ENCODE measurements at regions not wholly inside any gene's neighbourhood (a gene's known extent, or its start where the extent isn't known, plus 50 kb on each side); places are given as distances from the start of the nearest gene placed in this dataset.

DNA sequence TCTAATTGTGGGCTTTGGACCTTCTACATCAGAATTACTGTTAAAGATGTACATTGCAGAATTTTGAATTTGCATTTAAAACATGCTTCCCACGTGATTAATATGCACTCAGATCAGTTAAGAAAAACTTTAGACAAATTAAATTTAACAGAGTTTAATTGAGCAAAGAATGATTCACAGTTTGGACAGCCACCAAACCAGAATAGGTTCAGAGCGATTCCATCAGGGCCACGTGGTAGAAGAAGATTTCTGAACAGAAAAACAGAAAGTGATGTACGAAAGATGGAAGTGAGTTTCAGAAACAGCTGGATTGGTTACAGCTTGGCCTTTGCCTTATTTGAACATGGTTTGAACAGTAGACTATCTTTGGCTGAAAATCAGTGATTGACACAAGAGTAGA is 704.2 kb upstream of the MAP3K7 start:
- DNase-seq (ENCODE audit: low read depth in 1 of 2, low spot score in 1 of 2): no peak
- Histone ChIP-seq H3K27me3 (ENCODE audit: insufficient read depth, poor library complexity, severe bottlenecking) (no peaks in the 10 kb centered on the region), H3K4me3 (replicated peaks; ENCODE audit: insufficient read depth, low read length) (no peak overlapping the region), H3K27ac (replicated peaks) (no peak overlapping the region)
- TF ChIP-seq REST (IDR thresholded peaks at IDR 0.05; ENCODE audit: insufficient replicate concordance, low read depth) (no peak), POLR2AphosphoS5 (IDR thresholded peaks at IDR 0.05; ENCODE audit: low read depth) (no peak), SPI1 (IDR thresholded peaks at IDR 0.05; ENCODE audit: borderline replicate concordance, low read depth) (no peak), GABPA (IDR thresholded peaks at IDR 0.05; ENCODE audit: low read depth) (no peak)
- TF ChIP-seq, protein P1, sequence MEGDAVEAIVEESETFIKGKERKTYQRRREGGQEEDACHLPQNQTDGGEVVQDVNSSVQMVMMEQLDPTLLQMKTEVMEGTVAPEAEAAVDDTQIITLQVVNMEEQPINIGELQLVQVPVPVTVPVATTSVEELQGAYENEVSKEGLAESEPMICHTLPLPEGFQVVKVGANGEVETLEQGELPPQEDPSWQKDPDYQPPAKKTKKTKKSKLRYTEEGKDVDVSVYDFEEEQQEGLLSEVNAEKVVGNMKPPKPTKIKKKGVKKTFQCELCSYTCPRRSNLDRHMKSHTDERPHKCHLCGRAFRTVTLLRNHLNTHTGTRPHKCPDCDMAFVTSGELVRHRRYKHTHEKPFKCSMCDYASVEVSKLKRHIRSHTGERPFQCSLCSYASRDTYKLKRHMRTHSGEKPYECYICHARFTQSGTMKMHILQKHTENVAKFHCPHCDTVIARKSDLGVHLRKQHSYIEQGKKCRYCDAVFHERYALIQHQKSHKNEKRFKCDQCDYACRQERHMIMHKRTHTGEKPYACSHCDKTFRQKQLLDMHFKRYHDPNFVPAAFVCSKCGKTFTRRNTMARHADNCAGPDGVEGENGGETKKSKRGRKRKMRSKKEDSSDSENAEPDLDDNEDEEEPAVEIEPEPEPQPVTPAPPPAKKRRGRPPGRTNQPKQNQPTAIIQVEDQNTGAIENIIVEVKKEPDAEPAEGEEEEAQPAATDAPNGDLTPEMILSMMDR (IDR thresholded peaks at IDR 0.05; ENCODE audit: insufficient read depth, low read length): no peak

GRCh38 chr6:91288741-91289140 is 701.9 kb upstream of the MAP3K7 start:
- Histone ChIP-seq H3K27ac (replicated peaks) (no peak overlapping the region), H3K27me3 (ENCODE audit: insufficient read depth, poor library complexity, severe bottlenecking) (no peaks in the 10 kb centered on the region), H3K4me3 (replicated peaks; ENCODE audit: insufficient read depth, low read length) (no peak overlapping the region)
- TF ChIP-seq, protein P1 (IDR thresholded peaks at IDR 0.05; ENCODE audit: insufficient read depth, low read length): no peak
- no peak for TF ChIP-seq POLR2AphosphoS5 (IDR thresholded peaks at IDR 0.05; ENCODE audit: low read depth)
- no peak for TF ChIP-seq REST (IDR thresholded peaks at IDR 0.05; ENCODE audit: insufficient replicate concordance, low read depth)
- no peak for TF ChIP-seq SPI1 (IDR thresholded peaks at IDR 0.05; ENCODE audit: borderline replicate concordance, low read depth)
- no peak for TF ChIP-seq GABPA (IDR thresholded peaks at IDR 0.05; ENCODE audit: low read depth)
- DNase-seq (ENCODE audit: low read depth in 1 of 2, low spot score in 1 of 2): no peak

- no peaks in the 10 kb centered on the region for H3K27me3 ChIP-seq (ENCODE audit: insufficient read depth, poor library complexity, severe bottlenecking)
- no peak overlapping the region for H3K27ac ChIP-seq (replicated peaks)
- no peak overlapping the region for H3K4me3 ChIP-seq (replicated peaks; ENCODE audit: insufficient read depth, low read length)
- DNase-seq (ENCODE audit: low read depth in 1 of 2, low spot score in 1 of 2): no peak
- TF ChIP-seq REST (IDR thresholded peaks at IDR 0.05; ENCODE audit: insufficient replicate concordance, low read depth) (no peak), POLR2AphosphoS5 (IDR thresholded peaks at IDR 0.05; ENCODE audit: low read depth) (no peak), SPI1 (IDR thresholded peaks at IDR 0.05; ENCODE audit: borderline replicate concordance, low read depth) (no peak)
- TF ChIP-seq, protein P1 (IDR thresholded peaks at IDR 0.05; ENCODE audit: insufficient read depth, low read length): no peak
Observed at GRCh38 chr6:91281901-91282300, 695.0 kb upstream of the MAP3K7 start.
